DND-41 (cell line): ENCODE measurements at regions not wholly inside any gene's neighbourhood (a gene's known extent, or its start where the extent isn't known, plus 50 kb on each side); places are given as distances from the start of the nearest gene placed in this dataset.

ENCODE experiments used
- ATAC-seq: fragments of 200-7000 bp; cut with Tn5 transposase; 3 replicates; pipeline ENCODE4 v1.9.1; 2021; ENCODE audit warnings: low read depth; ENCODE audit not compliant: insufficient read depth
- DNase-seq: peaks from one replicate; pipeline ENCODE4 v3.0.0-alpha.2; 2020
- H2AFZ ChIP-seq: 2 replicates; pipeline ENCODE4 v1.6.0; 2012; ENCODE audit warnings: low read depth, low read length
- H3K27ac ChIP-seq: 2 replicates; pipeline ENCODE4 v1.5.1; 2012; ENCODE audit warnings: low read length, inconsistent platforms
- H3K27me3 ChIP-seq: fragments of 200-600 bp; sonication (generic); 2 replicates; pipeline ENCODE4 v1.6.0; 2012; ENCODE audit warnings: low read length, mild to moderate bottlenecking, inconsistent platforms; ENCODE audit not compliant: insufficient read depth, poor library complexity
- H3K36me3 ChIP-seq: 2 replicates; pipeline ENCODE4 v1.5.1; 2012; ENCODE audit warnings: low read length, inconsistent platforms; ENCODE audit not compliant: insufficient read depth
- H3K4me1 ChIP-seq: 2 replicates; pipeline ENCODE4 v1.5.1; 2012; ENCODE audit warnings: mild to moderate bottlenecking, low read length; ENCODE audit not compliant: insufficient read depth
- H3K4me2 ChIP-seq: 2 replicates; pipeline ENCODE4 v1.6.0; 2012; ENCODE audit warnings: mild to moderate bottlenecking, moderate library complexity, low read length, inconsistent platforms; ENCODE audit not compliant: insufficient read depth
- H3K4me3 ChIP-seq, 2 experiments: fragments of 200-600 bp in 1 of 2; shearing (Covaris generic) in 1 of 2; 2 replicates each; pipeline ENCODE4 v1.5.1; 2012 to 2016; ENCODE audit warnings: inconsistent platforms in 2 of 2, low read length in 2 of 2, mild to moderate bottlenecking in 2 of 2, low read depth in 1 of 2, moderate library complexity in 1 of 2
- H3K79me2 ChIP-seq: 2 replicates; pipeline ENCODE4 v1.6.0; 2012; ENCODE audit warnings: low read length, inconsistent platforms; ENCODE audit not compliant: insufficient read depth
- H3K9ac ChIP-seq: 2 replicates; pipeline ENCODE4 v1.6.0; 2012; ENCODE audit warnings: low read depth, mild to moderate bottlenecking, inconsistent platforms, low read length, moderate library complexity
- H3K9me3 ChIP-seq: 2 replicates; pipeline ENCODE4 v1.5.1; 2012; ENCODE audit warnings: low read length, moderate library complexity, mild to moderate bottlenecking, inconsistent platforms; ENCODE audit not compliant: insufficient read depth, severe bottlenecking
- H4K20me1 ChIP-seq: 2 replicates; pipeline ENCODE4 v1.6.0; 2012; ENCODE audit warnings: low read length; ENCODE audit not compliant: insufficient read depth
- EZH2 ChIP-seq: IDR thresholded peaks from 3 replicates; pipeline ENCODE4 v1.6.1; 2012; ENCODE audit warnings: borderline replicate concordance, low read depth, mild to moderate bottlenecking, moderate library complexity, low read length, inconsistent platforms; ENCODE audit not compliant: severe bottlenecking
- TF ChIP-seq, protein P1 (sequence below): IDR thresholded peaks from 2 replicates; pipeline ENCODE4 v1.5.1; 2012; ENCODE audit warnings: borderline replicate concordance, low read length, moderate library complexity, mild to moderate bottlenecking; ENCODE audit not compliant: poor library complexity, severe bottlenecking; ENCODE audit errors: extremely low read depth

DNA sequence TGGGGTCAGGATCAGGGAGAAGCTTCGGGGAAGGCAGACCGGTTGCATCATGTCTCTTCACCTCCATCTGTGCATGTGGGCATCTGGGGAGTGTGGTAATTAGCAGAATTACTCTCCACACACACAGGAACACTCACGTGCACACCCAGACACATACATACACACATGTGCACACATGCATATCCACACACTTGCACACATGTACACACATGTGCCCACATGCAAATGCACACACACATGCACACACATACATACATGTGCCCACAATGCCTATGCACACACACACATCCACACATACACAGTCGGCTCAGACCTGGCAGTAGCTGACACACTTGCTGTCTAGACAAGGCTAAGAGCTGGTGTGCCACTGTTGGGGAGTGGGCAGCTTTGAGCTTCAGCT is 212.3 kb upstream of the PMEPA1 start:
- TF ChIP-seq, protein P1, sequence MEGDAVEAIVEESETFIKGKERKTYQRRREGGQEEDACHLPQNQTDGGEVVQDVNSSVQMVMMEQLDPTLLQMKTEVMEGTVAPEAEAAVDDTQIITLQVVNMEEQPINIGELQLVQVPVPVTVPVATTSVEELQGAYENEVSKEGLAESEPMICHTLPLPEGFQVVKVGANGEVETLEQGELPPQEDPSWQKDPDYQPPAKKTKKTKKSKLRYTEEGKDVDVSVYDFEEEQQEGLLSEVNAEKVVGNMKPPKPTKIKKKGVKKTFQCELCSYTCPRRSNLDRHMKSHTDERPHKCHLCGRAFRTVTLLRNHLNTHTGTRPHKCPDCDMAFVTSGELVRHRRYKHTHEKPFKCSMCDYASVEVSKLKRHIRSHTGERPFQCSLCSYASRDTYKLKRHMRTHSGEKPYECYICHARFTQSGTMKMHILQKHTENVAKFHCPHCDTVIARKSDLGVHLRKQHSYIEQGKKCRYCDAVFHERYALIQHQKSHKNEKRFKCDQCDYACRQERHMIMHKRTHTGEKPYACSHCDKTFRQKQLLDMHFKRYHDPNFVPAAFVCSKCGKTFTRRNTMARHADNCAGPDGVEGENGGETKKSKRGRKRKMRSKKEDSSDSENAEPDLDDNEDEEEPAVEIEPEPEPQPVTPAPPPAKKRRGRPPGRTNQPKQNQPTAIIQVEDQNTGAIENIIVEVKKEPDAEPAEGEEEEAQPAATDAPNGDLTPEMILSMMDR = no peak
- TF ChIP-seq EZH2 = no peak
- H3K4me1 ChIP-seq = no peaks in the 10 kb centered on the region
- no peaks in the 10 kb centered on the region for H4K20me1 ChIP-seq
- peaks cover 4% of the 10 kb centered on the region for H3K9me3 ChIP-seq
- H3K9ac ChIP-seq = no peak overlapping the region
- peaks cover 6% of the 10 kb centered on the region for H3K27me3 ChIP-seq
- no peaks in the 10 kb centered on the region for H3K36me3 ChIP-seq
- ATAC-seq (no peak), DNase-seq (no peak)
- no peaks in the 10 kb centered on the region for H3K79me2 ChIP-seq
- no peak overlapping the region for H3K4me2 ChIP-seq
- no peak overlapping the region for H2AFZ ChIP-seq
- no peak overlapping the region for H3K27ac ChIP-seq
- H3K4me3 ChIP-seq = no peak overlapping the region

DNA sequence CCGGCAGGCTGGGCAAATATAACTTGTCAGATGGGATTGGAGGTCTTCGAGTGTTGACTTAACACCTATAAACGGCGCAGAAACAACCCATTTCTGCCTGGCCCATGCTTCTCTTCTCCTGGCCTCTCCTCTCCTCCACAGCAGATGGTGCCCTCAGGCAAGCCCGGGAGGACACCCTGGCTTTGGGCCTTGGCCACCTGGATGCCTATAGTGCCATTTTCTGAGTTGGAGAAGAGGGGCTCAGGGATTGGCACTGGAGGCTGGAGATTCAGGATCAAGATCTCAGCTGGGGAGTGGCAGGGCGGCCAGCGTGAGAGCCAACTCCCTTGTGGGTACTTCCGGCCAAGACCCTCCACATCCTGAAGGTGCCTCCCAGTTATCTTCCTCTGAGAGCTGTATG is 211.9 kb upstream of the PMEPA1 start:
- no peak for DNase-seq

DNA sequence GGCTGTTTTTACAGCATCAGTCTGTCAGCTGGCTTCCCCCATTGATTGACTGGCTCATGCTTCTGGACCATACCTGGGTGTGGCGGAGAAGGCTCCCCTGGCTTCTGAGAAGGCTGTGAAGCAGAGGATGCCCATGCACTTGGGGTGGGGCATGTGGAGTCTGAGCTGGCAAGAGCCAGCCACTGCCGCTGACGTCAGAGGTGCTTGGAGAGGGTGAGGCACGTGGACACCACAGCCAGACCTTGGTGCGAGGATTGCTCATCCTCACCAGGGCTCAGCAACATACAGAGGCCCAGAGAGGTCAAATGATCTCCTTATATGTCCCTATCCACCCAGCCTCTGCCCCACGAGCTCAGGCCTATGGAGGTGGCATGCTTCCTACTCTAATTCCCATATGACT is 211.2 kb upstream of the PMEPA1 start:
- no peak overlapping the region for H3K27ac ChIP-seq
- no peaks in the 10 kb centered on the region for H3K79me2 ChIP-seq
- ATAC-seq (no peak), DNase-seq (no peak)
- TF ChIP-seq, protein P1 = no peak
- TF ChIP-seq EZH2 = no peak
- H2AFZ ChIP-seq = no peak overlapping the region
- H3K4me2 ChIP-seq = no peak overlapping the region
- no peak overlapping the region for H3K9ac ChIP-seq
- peaks cover 8% of the 10 kb centered on the region for H3K27me3 ChIP-seq
- peaks cover 1% of the 10 kb centered on the region for H3K9me3 ChIP-seq
- no peaks in the 10 kb centered on the region for H3K4me1 ChIP-seq
- H4K20me1 ChIP-seq = no peaks in the 10 kb centered on the region
- no peak overlapping the region for H3K4me3 ChIP-seq
- H3K36me3 ChIP-seq = no peaks in the 10 kb centered on the region

More for the DNA sequence above, 211.9 kb upstream of the PMEPA1 start:
- H3K9ac ChIP-seq = no peak overlapping the region
- H4K20me1 ChIP-seq = no peaks in the 10 kb centered on the region
- peaks cover 6% of the 10 kb centered on the region for H3K27me3 ChIP-seq
- peaks cover 4% of the 10 kb centered on the region for H3K9me3 ChIP-seq
- ATAC-seq = no peak
- H3K79me2 ChIP-seq = no peaks in the 10 kb centered on the region
- H2AFZ ChIP-seq = no peak overlapping the region
- TF ChIP-seq, protein P1 = no peak
- TF ChIP-seq EZH2 = no peak
- H3K4me3 ChIP-seq = no peak overlapping the region
- no peak overlapping the region for H3K27ac ChIP-seq
- no peaks in the 10 kb centered on the region for H3K36me3 ChIP-seq
- no peak overlapping the region for H3K4me2 ChIP-seq
- no peaks in the 10 kb centered on the region for H3K4me1 ChIP-seq

DNA sequence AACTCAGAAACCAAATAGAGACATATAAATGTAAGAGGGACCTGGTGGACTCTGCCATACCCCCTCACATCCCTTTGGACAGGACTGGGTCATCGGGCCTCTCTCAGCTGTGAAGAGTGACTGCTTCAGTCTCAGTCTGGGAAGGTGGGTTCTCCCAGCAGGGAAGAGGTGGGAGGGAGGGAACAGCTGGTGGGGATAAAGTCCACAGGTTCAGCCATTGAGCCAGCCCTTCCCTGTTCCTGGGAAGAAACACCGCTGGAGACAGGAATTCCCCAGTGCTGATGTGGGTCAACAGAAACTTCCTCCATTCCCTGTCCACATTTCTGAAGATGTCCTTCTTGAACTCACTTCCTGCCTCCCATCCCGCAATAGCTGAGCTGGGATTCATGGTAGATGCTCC is 209.2 kb upstream of the PMEPA1 start:
- Histone ChIP-seq H3K27me3 (peaks cover 11% of the 10 kb centered on the region), H3K79me2 (no peaks in the 10 kb centered on the region), H3K4me2 (no peak overlapping the region), H3K9ac (no peak overlapping the region), H3K4me1 (no peaks in the 10 kb centered on the region), H3K9me3 (no peaks in the 10 kb centered on the region), H3K27ac (no peak overlapping the region), H4K20me1 (no peaks in the 10 kb centered on the region), H3K36me3 (no peaks in the 10 kb centered on the region), H3K4me3 (no peak overlapping the region), H2AFZ (no peak overlapping the region)
- TF ChIP-seq EZH2 = no peak
- TF ChIP-seq, protein P1 = no peak
- DNase-seq (no peak), ATAC-seq (no peak)
